NCI-H446 treated with DMSO at 0.1 percent for 48 hours (cell line): ENCODE measurements at regions not wholly inside any gene's neighbourhood (a gene's known extent, or its start where the extent isn't known, plus 50 kb on each side); places are given as distances from the start of the nearest gene placed in this dataset.

ENCODE experiments used
- DNase-seq: peaks from one replicate; lab custom pipeline; 2025; lab: John Stamatoyannopoulos, UW

- no peak for DNase-seq
Observed at GRCh38 chr3:40817017-40817416, 292.3 kb downstream of the ZNF621 start.

GRCh38 chr3:40821315-40821714 lies 296.6 kb downstream of the ZNF621 start:
- DNase-seq = no peak

- no peak for DNase-seq
Observed at GRCh38 chr3:40827226-40827625, 302.5 kb downstream of the ZNF621 start.

DNA sequence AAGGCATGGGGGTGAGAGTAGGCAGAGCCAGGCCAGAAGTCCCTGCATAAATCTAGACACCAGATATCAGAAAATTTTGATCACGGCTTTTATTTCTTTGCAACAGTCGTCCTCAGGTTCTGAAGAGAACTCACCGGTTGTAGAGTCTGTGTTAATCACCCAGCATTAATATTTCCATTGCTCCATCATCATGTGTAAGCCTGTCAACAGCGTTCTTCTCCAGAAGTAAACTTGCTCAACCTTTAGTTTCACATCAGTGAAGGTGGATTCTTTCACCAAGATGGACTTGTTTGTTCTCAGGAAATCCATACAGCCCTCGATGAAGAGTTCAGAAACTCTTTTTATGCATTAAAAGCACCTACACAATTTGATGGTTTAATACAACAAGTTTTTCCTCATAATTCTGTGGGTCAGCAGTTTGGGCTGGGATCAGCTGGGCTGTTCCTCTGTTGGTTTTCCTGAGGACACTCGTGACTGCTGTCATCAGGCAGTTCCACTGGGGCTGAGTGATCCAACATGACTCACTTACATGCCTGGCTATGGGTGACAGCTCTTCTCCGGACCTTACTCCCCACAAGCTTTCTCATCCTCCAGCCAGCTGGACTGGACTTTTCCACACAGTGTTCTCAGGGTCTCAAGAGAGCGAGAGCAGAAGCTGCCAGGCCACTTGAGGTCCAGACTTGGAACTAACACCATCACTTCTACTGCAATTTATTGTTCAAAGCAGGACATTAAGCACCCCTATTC lies 303.4 kb downstream of the ZNF621 start:
- no peak for DNase-seq

GRCh38 chr3:40828741-40829415 lies 304.1 kb downstream of the ZNF621 start:
- DNase-seq = no peak

DNA sequence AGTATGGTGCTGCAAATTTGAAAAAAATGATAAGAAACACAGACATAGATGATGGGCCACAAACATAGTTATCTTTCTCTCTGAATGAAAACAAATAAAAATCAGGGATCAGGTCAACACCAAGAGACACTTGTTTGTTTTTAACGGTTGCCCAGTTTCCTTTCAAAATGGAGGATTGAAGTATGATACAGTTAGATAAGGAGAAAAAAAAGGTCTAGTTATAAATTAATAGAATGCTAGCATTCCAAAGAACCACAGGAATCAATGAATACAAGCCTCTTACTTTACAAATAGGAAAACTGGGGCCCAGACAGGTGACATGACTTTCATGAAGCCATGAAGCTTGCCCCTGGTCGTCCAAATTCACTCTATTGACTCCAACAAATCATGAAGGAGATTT lies 305.1 kb downstream of the ZNF621 start:
- no peak for DNase-seq

- DNase-seq = no peak
Observed at GRCh38 chr3:40837300-40837699, 312.5 kb downstream of the ZNF621 start.

DNA sequence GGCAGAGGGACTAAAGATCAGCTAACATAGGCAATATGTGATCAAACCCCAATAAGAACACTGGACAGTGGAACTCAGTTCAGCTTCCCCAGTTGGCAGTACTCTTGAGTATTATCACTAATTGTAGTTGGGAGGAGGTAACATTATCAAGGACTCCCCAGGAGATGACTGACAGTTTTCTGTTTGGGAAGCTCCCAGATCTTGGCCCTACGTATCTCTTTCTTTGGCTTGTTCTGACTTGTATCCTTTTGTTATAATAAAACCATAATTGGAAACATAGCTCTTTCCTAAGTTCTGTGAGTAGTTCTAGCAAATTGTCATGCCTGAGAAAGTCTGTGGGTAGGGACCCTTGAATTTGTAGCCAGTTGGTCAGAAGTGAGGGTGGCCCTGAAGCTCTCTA lies 316.4 kb downstream of the ZNF621 start:
- no peak for DNase-seq

GRCh38 chr3:40841570-40842109 lies 316.9 kb downstream of the ZNF621 start:
- no peak for DNase-seq

DNA sequence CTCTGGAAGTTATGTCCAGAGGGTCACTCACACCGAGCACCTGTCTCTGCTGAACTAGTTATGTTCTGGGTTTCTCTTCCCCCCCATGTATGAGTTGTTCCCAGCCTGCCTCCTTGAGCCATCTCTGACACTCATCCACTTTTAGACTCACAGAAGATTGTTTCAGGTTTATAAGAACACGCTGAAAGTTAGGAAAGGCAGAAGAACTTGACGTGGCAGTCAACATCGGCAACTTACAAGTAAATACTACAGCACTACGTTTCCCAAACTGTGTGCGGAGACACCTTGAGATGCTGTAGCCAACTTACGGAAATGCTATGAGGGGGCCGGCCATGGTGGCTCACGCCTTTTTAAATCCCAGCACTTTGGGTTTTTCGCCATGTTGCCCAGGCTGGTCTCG lies 318.0 kb downstream of the ZNF621 start:
- no peak for DNase-seq

- DNase-seq = no peak
Observed at GRCh38 chr3:40843208-40843624, 318.5 kb downstream of the ZNF621 start.

DNA sequence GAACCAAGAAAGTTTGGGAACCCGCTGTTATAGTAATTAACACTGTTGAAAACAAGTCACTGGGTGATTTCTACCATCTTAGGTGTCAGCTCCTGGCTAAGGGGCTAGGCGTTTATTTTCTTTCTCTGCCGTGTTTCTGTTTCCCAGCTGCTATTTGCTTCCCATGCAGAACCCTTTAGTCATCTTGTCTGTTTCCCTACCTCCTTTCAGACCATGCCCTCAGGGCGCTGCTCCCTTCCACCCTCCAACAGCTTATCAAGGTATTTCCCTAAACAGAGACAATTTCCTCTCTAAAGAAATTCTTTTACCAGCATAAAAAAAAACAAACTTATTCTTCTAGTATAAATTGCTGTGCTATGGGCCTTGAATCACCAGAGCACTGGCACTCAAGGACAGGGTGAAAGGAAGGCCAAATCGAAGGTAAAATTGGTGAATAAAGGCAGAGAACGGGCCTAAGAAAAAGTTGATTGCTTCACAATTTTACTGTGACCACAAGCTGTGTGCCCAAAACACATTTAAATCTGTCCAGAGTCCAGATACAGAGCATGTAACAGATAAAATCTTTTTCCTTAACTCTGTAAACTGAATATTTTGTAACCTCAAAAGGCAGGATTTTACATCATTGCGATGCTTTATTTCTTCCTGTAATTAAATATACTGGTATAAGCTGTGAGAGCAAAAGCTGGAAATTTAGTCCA lies 319.2 kb downstream of the ZNF621 start:
- DNase-seq = no peak

- no peak for DNase-seq
Observed at GRCh38 chr3:40844896-40845295, 320.1 kb downstream of the ZNF621 start.

GRCh38 chr3:40845447-40845846 lies 320.7 kb downstream of the ZNF621 start:
- DNase-seq = no peak

DNA sequence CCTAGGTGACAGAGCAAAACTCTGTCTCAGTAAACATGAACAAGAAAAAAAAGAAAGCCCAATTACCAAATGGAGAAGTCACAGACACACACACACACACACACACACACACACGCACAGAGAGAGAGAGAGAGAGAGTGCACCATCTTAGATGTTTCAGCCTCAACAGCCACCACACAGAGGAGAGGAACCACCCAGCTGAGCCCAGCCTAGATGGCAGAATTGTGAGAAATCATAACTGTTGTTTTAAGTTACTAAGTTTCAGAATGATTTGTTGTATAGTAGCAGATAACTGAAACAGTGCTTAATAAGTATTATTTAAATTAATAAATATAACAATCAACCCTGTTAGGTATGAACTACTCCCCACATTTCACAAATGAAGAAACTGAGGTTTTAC lies 321.2 kb downstream of the ZNF621 start:
- DNase-seq = no peak

GRCh38 chr3:40846451-40846850 lies 321.7 kb downstream of the ZNF621 start:
- DNase-seq = no peak

DNA sequence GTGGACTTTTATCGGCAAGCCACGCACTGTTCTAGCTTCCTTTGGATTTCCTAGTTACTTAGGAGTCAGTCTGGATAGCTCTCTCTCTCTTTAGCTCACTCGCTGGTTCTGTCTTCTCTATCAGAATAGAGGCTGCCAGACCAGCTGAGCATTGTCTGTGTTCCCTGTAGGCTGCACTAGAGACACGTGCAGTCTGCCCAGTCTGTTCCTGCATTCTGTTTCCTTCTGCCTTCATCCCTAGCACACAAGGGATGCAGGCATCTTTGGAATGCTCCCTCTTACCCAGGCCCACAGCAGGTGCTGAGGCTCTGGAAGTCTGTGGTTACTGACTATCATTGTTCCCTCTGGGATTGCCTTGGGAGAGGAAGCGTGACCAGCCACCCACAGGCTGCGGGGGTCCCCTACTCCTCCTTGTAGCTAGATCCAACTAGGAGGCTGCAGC lies 322.8 kb downstream of the ZNF621 start:
- DNase-seq = no peak

DNA sequence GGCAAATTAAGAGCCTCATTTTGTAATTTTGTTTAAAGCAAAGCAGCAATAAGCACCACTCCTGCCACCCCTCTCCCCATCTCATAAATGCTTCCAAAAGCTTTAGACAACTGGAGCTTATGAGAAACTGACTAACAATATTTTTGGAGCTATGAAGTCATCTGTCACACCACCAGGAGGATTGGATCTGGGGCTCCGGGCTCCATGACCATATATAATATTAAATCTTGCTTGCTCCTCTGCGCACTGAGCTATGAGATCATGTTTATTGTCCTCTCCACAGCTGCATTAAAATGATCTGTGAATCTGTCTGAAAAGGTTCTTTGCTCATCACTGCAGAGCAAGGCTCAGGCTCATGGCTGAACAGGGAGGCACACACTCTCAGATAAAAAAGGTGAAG lies 323.7 kb downstream of the ZNF621 start:
- no peak for DNase-seq

GRCh38 chr3:40850861-40851260 lies 326.1 kb downstream of the ZNF621 start:
- no peak for DNase-seq

DNA sequence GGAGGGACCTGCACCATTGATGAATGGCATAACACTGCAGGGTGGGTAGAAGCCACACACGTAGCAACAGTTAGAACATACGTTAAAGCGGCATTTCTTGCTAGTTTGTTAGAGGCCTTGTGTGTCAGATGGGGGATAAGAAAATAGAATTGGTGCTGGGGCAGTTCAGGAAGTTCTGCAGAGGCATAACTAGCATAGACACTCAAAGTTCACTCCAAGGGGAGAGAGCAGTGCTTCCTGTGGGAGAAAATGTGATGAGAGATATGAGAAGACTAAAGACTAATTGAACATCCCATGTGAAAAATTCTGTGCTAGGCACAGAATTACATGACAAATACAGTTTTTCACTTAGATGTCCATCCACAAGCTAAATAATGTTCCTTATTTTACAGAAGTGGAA lies 327.1 kb downstream of the ZNF621 start:
- no peak for DNase-seq

- DNase-seq = no peak
Observed at GRCh38 chr3:40852712-40853111, 328.0 kb downstream of the ZNF621 start.

DNA sequence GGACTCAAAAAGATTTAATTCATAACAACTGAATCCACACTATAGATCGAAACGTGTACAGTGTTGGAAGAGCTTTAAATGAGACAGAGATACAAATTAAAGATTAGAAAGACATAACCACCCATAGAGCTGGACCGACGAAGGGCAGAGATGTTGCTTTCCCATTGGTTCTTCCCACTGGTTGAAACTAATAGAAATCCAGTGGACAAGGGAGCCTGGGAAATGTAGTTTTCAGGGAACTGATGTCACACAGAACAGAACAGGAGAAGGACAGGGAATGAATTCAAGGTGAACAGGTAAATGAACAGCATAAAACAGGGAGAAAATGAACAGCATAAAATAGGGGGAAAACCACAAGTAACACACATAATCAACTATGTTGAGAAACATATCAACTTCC lies 328.7 kb downstream of the ZNF621 start:
- no peak for DNase-seq

GRCh38 chr3:40855871-40856270 lies 331.1 kb downstream of the ZNF621 start:
- no peak for DNase-seq
